AG04449 (cell line): ENCODE measurements at regions not wholly inside any gene's neighbourhood (a gene's known extent, or its start where the extent isn't known, plus 50 kb on each side); places are given as distances from the start of the nearest gene placed in this dataset.

Source experiments
- CTCF ChIA-PET: fragments of 350-600 bp; formaldehyde crosslinking; extraction: SDS; loops from one replicate; lab custom pipeline; 2021; ENCODE audit warnings: antibody characterized with exemption; lab: Yijun Ruan, JAX
- POLR2A ChIA-PET: fragments of 400-600, 350-600 bp; formaldehyde crosslinking; extraction: SDS; loops from one replicate; lab custom pipeline; 2020; ENCODE audit warnings: antibody characterized with exemption, inconsistent platforms; lab: Yijun Ruan, JAX
- DNase-seq: peaks from one replicate; pipeline ENCODE4 v3.0.0-alpha.2; 2010; ENCODE audit warnings: low read depth, low spot score
- H3K4me3 ChIP-seq: 2 replicates; pipeline ENCODE4 v1.5.1; 2011; ENCODE audit warnings: low read depth, mild to moderate bottlenecking, control low read depth, low read length
- CTCF ChIP-seq: IDR thresholded peaks from one replicate; pipeline ENCODE4 v1.5.1; 2011; ENCODE audit warnings: mild to moderate bottlenecking, moderate library complexity, low read length, control low read depth, inconsistent platforms; ENCODE audit not compliant: insufficient read depth; ENCODE audit errors: missing control alignments

- DNase-seq: no peak
- no peak for TF ChIP-seq CTCF
- no peak overlapping the region for H3K4me3 ChIP-seq
- ChIA-PET POLR2A (no interaction called here), CTCF (no interaction called here)
Measured at GRCh38 chr3:152922554-152922953, 87.6 kb downstream of the P2RY1 start.

- POLR2A ChIA-PET: no interaction called here
- CTCF ChIA-PET: no interaction called here
- no peak for DNase-seq
- no peak overlapping the region for H3K4me3 ChIP-seq
- TF ChIP-seq CTCF: no peak
Measured at GRCh38 chr3:152927131-152927530, 92.2 kb downstream of the P2RY1 start.

- POLR2A ChIA-PET: no interaction called here
- no peak for TF ChIP-seq CTCF
- H3K4me3 ChIP-seq: no peak overlapping the region
- DNase-seq: no peak
- CTCF ChIA-PET: no interaction called here
Measured at GRCh38 chr3:152930516-152930915, 95.6 kb downstream of the P2RY1 start.

GRCh38 chr3:152937234-152937633 lies 102.3 kb downstream of the P2RY1 start:
- no peak for DNase-seq
- ChIA-PET CTCF (no interaction called here), POLR2A (no interaction called here)
- no peak overlapping the region for H3K4me3 ChIP-seq
- TF ChIP-seq CTCF: no peak

GRCh38 chr3:152938974-152939636 lies 104.2 kb downstream of the P2RY1 start:
- DNase-seq: no peak
- POLR2A ChIA-PET: no interaction called here
- CTCF ChIA-PET: no interaction called here
- H3K4me3 ChIP-seq: no peak overlapping the region
- no peak for TF ChIP-seq CTCF

GRCh38 chr3:152941859-152942258 lies 106.9 kb downstream of the P2RY1 start:
- no peak for TF ChIP-seq CTCF
- ChIA-PET POLR2A (no interaction called here), CTCF (no interaction called here)
- no peak overlapping the region for H3K4me3 ChIP-seq
- DNase-seq: no peak
